IPS-NIHi11 (cell line): ENCODE measurements at regions not wholly inside any gene's neighbourhood (a gene's known extent, or its start where the extent isn't known, plus 50 kb on each side); places are given as distances from the start of the nearest gene placed in this dataset.
A peak's percentile ranks its signal among the peaks of the same experiment; 100 is the strongest.

ENCODE experiments used
- DNase-seq: peaks from one replicate; pipeline ENCODE4 v3.0.0; 2012; ENCODE audit warnings: mixed read lengths, low spot score

DNA sequence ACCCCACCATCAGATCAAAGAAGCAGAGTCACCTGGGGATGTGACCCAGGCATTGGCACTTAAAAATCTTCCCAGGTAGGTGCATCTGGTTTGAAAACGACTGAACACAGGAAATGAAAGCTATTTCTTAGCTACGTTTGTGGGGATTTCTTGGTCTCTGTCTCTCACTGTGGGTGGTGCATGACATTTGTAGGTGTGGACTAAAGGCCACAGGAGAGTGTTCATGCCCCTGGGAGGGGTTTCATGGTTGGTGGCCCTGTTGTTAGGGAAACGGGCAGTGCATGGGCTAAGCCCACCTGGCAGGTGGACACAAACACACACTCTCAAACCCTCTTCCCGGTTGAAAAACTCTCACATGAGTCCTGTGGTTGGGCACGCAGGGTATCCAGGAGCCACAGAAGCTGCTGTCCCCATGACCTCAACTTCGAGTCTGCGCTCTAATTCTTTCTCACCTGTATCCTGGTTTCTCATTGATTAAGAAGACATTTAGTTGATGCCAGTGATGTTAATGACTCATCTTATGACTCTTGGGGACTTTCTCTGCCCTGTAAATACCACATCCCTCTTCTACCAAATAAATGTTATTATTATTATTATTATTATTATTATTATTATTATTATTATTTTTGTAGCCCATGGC is 119.4 kb downstream of the MRPS6 start:
- DNase-seq: no peak

GRCh38 chr21:34195335-34195734 is 122.0 kb downstream of the MRPS6 start:
- DNase-seq: peak; percentile 42

DNA sequence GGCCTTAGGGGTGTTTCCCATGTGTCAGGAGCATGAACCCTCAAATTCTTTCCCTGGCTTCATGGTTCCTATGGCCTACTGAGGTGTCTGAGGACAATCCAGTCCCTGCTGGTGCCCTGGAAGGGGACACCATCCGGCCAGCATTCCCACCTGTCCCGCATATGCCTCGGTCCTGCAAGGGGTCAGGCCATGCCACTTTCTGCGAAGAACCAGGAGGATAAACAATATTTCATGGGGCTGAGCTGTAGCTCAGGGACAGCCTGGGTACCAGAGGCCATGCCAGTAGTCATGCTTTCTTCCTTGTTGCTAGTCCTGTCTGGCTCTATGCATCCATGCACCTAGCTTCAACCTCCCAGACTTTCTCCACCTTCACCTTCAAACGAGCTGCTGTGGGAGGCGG is 123.6 kb downstream of the MRPS6 start:
- DNase-seq: no peak

- no peak for DNase-seq
Observed at GRCh38 chr21:34197561-34197960, 124.2 kb downstream of the MRPS6 start.

DNA sequence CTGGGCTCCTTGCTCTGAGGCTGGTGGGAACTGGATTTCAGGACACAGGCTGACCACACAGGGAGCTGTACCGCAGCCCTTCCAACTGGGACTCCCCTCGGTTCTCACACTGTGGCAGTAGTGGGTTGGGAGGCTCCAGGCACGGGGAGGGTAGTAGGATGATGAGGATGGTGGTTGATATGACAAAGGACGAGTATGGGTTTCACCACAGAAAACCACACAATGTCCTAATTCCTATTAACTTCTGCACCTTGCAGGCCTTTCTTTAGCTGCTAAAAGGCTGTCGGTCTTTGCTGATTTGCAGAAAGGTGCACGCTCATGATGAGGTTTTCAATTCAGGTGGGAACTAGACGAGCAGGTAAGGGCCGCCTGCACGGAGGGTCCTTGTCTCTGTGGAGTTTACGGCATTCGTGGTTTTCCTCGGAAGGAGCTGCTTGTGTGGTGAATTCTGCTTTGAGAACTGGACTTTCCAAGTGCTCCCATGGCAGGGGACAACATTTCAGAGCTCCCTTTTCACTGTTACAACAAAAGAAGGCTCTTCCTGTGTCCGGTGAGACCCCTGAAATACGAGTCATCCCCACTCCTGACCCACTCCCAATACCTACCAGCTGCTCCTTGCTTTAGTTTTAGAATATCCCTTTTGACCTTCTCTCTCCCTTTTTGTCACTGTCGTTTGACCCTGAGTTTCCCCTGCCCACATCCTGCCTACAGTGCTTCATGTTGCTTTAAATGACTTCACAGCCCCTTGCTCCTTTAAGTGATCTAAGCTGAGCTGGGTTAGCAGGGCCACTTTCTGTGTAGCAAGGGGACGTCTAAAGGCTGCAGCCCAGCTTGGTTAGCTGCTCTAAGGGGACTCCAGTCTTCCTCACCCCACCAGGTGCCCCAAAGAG is 125.1 kb downstream of the MRPS6 start:
- DNase-seq: no peak

GRCh38 chr21:34199121-34199910 is 125.9 kb downstream of the MRPS6 start:
- DNase-seq: no peak

DNA sequence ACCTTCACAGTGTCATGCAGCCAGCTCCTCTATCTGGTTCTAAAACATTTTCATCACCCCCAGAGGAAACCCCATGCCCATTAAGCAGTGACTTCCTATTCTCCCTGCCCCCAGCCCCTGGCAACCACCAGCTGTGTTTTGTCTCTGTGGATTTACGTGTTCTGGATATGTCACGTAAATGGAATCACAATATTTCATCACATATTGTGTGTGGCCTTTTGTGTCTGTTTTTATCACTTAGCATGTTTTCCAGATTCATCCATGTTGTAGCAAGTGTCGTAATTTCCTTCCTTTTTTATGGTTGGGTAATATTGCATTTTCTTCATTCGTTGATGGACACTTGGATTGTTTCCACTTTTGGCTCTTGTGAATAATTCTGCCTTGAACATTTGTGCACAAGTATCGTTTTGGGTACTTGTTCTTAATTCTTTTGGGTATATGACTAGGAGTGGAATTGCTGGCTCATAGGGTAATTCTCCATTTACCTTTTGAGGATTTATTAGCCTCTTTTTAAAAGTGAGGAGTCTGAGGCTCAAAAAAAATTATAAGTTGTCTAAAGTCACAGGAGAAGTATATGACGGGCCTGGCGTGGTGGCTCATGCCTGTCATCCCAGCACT is 127.0 kb downstream of the MRPS6 start:
- no peak for DNase-seq

DNA sequence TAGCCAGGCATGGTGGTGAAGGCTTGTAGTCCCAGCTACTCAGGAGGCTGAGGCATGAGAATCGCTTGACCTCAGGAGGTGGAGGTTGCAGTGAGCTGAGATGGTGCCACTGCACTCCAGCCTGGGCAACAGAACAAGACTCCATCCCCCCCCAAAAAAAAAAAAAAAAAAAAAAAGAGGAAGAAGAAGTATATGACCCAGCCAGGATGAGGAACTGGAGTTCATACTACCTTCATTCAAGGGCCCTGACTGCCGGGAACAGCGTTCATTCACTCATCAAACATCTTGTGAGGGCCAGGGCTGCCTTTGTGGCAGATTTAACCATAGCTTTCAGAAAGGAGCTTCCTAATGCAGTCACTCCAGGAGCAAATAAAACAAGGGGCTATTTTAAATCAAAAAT is 127.6 kb downstream of the MRPS6 start:
- DNase-seq: no peak

DNA sequence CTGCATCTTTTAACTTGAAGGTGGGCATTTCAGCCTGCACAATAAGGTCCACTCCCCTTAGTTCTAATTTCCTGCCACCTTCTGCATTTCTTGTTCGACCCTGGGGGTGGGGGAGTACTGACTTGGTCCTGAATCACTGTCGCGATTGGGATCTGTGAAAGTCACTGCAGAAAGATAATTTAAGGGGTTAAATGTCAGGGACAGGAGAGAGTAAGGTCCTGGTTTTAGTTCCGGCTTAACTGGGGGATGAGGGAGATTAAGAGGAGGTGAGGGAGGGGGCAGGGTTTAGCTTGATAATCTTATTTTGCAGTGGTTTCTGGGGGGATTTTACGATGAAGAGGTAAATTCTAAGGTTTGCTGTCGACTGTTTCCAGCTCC is 128.1 kb downstream of the MRPS6 start:
- DNase-seq: no peak

DNA sequence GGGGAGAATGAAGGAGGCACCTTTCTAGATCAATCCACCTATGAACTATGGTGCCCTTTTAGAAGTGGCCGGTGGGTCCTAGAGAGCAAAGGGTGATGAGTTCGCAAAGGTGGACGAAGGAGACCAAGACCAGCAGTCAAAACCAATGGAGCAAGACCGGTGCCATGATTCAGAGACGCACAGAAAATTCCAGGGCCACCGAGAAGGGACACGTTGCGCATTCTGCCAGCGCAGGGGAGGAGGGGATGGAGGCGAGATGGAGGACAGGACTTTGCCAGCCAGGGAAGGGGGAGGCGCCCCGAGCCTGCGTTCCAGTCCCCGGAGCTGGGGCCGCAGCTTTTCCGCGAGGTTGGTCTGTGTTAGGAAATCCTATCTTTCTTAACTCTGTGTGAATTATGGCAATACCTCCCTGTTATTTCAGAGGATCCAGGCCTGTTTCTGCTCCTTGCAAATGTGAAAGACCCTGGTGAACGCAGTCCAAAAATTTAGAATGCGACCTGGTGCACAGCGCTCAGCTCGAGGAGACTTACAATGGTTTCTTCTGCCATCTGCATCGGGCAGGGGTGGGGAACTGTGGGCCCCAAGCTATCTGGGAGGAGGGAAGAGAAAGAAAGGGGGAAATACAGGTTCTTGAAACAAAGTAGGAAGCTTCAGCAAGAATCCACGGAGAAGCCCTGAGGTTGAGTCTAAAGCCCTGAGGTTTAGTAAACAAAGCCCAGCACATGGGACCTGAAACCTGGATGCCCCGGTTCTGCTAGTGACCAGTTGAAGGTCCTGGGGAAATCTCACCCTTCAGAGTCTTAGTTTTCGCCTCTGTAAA is 129.4 kb downstream of the MRPS6 start:
- peak; percentile 57 for DNase-seq

DNA sequence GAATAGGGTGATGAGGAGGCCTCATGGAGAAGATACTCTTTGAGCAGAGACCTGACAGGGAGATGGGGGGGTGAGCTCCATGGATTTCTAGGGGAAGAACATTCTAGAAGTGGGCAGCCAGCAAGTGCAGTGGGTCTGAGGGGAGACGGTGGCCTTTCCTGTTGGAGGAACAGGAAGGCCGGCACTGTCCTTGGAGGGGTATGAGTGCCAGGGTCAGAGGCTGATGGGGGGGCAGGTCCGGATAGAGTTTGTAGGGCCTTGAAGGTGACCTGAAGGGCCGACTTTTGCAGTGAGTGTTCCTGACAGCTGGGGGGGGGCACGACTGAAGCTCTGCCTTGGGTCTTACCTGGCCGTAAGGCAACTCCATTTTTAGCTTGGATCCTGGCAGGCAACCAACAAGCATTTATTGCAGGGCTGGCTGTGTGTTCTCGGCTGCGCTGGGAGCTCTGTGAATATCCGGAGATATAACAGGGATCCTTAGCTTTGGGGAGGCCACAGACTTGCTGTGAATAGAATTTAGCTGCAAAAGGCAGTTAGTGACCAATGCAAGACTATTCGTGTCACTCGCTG is 130.6 kb downstream of the MRPS6 start:
- DNase-seq: no peak

- DNase-seq: no peak
Observed at GRCh38 chr21:34204481-34205439, 131.4 kb downstream of the MRPS6 start.

DNA sequence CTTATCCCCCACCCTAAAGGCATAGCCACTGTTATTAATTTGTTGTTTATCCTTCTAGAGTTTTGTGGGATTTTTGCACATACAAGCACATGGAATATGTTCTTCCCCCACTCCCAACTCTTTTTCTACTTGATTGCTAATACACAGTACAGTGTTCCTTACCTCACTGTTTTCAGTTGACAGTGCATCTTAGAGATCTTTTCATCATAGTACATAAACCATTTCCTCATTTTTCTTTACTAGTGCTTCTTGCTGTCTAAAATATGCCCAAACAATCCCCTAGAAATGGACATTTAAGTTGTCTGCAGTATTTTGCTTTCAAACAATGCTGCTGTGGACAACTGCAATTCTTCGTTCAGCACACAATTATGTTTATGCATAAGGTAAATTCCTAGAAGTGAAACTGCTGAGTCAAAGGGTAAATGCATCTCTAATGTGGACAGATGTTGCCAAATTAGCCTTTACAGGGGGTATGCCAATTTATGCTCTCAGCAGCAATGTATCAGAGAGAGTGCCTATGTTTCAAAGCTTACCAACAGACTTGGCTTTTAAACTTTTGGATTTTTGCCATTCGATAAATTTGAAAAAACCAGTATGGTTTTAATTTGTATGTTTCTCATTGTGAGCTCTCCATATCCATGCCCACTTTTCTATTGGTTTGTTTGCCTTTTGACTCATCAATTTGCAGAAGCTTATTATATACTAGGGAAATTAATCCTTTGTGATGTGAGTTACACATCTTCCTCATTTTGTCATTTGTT is 132.6 kb downstream of the MRPS6 start:
- no peak for DNase-seq

DNA sequence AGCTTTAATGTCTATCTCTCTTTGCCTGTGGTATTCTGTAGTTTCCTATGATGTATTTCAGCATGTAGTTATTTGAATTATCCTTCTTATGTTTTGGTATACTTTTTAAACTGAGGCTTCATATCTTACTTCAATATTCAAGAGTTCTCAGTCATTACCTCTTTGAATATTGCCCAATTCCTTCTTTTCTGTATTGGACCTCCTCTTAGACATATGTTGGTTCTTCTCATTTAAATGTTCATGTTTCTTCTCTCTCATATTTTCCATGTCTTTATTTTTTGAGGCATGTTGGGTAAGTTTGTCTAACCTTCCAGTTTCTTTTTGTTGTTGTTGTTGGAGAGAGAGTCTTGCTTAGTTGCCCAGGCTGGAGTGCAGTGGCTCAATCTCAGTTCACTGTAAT is 140.6 kb downstream of the MRPS6 start:
- DNase-seq: no peak

DNA sequence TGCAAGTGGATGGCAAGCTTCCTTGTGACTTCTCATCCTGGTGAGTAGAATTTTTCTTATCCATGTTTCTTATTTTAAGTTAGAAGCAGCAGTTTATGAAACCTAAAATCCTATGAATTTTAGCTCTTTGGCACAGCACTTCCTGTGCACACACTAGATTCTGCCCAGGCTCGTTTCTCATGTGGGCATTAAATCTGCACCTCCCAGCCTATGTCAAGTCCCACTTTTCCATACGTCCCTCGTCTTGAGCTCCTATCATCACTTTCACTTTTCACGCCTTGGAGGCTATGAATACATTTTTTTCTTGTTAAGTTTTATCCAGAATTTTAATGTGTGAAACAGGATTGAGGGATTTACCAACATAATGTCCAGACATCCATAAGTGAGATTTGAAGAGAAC is 142.1 kb downstream of the MRPS6 start:
- DNase-seq: no peak

DNA sequence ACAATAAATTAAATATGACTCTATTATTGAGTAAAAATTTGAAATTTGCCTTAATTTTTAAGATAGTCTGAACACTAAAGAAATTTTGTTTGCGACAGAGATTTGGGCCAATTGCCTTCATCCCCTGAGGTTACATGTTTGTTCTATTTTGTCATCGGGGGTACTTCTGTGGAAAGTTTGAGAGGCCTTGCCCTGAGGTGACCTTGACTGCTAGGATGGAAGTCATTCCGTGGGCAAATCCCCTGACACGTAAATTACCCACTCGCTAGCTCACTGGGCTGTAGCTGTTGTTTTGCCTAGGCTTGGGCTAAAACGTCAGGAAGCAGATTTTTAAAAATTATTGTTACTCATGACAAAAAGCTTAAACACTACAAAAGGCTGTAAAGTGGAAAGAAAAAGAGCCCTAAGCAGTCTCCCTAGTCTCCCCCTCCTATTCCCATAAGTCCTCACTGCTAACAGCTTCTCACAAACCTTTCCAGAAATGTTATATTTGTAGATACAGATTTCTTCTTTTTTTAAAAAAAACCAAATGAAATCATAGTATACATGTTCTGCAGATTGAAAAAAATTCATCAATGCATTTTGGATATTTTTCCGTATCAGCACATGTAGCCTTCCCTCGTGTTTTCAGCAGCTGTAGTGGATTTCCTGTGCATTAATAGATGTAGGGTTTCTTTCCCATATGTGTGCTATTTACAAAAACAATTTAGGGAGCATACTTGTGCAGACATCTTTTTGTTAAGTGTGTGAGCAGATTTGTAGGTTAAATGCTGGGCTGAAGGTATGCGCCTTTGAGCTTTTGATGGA is 142.7 kb downstream of the MRPS6 start:
- DNase-seq: no peak

GRCh38 chr21:34216718-34217032 is 143.3 kb downstream of the MRPS6 start:
- no peak for DNase-seq

- no peak for DNase-seq
Observed at GRCh38 chr21:34217263-34217662, 143.9 kb downstream of the MRPS6 start.
